Gastrocnemius medialis (tissue), 4 donors: ENCODE measurements at regions not wholly inside any gene's neighbourhood (a gene's known extent, or its start where the extent isn't known, plus 50 kb on each side); places are given as distances from the start of the nearest gene placed in this dataset.
"Not testable (repeated sequence)": the region's sequence is repeated elsewhere in the genome, so short reads cannot be mapped to it uniquely, and the experiment has no call there.

Source experiments
- POLR2A ChIP-seq, 2 donors: fragments of 450-650 bp; IDR thresholded peaks; one replicate each; pipeline ENCODE4 v1.6.1; 2017; ENCODE audit warnings: antibody characterized with exemption in 2 of 2, mild to moderate bottlenecking in 2 of 2, moderate library complexity in 2 of 2
- TF ChIP-seq, protein P1 (sequence below), 5 experiments: fragments of 450-650 bp in 3 of 5; fragments of 200-600 bp in 2 of 5; sonication (generic) in 2 of 5; IDR thresholded peaks in 4 of 5; conservative IDR thresholded peaks in 1 of 5; 1 replicate in 4 of 5; 2 replicates in 1 of 5; pipeline ENCODE4 v1.5.1; 2016 to 2019; ENCODE audit warnings: antibody characterized with exemption in 5 of 5, mild to moderate bottlenecking in 3 of 5, moderate library complexity in 3 of 5

DNA sequence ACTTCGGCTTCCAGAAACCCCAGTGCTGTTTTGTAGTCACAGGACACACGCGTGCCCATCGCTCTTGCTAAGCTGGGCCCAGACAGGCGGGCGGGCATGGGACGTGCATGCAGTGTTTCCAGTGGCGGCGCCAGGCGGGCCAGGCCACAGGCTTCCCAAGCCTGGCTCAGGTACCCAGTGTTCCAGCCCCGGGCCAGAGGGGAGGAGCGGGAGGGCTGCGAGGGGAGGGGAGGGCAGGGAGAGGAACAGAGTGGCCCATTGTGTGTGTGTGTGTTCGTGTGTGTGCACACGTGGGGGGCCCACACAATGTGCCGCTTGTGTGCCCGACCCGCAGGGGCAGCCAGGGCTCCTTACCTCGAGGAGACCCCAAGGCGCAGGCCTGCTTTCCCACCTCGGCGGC is 208.6 kb upstream of the TP53TG3 start:
- not testable (repeated sequence) for TF ChIP-seq POLR2A (IDR thresholded peaks at IDR 0.05)
- TF ChIP-seq, protein P1, sequence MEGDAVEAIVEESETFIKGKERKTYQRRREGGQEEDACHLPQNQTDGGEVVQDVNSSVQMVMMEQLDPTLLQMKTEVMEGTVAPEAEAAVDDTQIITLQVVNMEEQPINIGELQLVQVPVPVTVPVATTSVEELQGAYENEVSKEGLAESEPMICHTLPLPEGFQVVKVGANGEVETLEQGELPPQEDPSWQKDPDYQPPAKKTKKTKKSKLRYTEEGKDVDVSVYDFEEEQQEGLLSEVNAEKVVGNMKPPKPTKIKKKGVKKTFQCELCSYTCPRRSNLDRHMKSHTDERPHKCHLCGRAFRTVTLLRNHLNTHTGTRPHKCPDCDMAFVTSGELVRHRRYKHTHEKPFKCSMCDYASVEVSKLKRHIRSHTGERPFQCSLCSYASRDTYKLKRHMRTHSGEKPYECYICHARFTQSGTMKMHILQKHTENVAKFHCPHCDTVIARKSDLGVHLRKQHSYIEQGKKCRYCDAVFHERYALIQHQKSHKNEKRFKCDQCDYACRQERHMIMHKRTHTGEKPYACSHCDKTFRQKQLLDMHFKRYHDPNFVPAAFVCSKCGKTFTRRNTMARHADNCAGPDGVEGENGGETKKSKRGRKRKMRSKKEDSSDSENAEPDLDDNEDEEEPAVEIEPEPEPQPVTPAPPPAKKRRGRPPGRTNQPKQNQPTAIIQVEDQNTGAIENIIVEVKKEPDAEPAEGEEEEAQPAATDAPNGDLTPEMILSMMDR (IDR thresholded peaks at IDR 0.05 in 4 of 5, conservative IDR thresholded peaks at IDR 0.05 in 1 of 5) = not testable (repeated sequence)
